ENCODE measurements at regions not wholly inside any gene's neighbourhood (a gene's known extent, or its start where the extent isn't known, plus 50 kb on each side); places are given as distances from the start of the nearest gene placed in this dataset.

GRCh38 chr11:10622108-10622507 lies 53.6 kb upstream of the LYVE1 start:
- no peak for DNase-seq (ENCODE audit: low spot score in 2 of 2)

GRCh38 chr11:10619131-10619680 lies 50.7 kb upstream of the LYVE1 start:
- DNase-seq (ENCODE audit: low spot score in 2 of 2) (no peak), FAIRE-seq (no peak)

More at GRCh38 chr11:10622108-10622507, 53.6 kb upstream of the LYVE1 start:
- FAIRE-seq, result no peak

- DNase-seq (ENCODE audit: low spot score in 2 of 2) (no peak), FAIRE-seq (no peak)
Measured at GRCh38 chr11:10618490-10618889, 50.0 kb upstream of the LYVE1 start.

Data from frontal cortex (tissue), 3 donors.